Limb (tissue), 2 donors: ENCODE measurements at regions not wholly inside any gene's neighbourhood (a gene's known extent, or its start where the extent isn't known, plus 50 kb on each side); places are given as distances from the start of the nearest gene placed in this dataset.

Experiments used
- DNase-seq, 2 donors: peaks; one replicate each; pipeline ENCODE4 v3.0.0-alpha.2; 2016; ENCODE audit errors: extremely low spot score in 2 of 2

GRCh38 chr15:73001840-73002239, 50.4 kb upstream of the NEO1 start:
- DNase-seq: no peak

- no peak for DNase-seq
Measured at GRCh38 chr15:73000293-73000692, 52.0 kb upstream of the NEO1 start.

GRCh38 chr15:72999586-72999985, 52.7 kb upstream of the NEO1 start:
- DNase-seq: no peak

- no peak for DNase-seq
Measured at GRCh38 chr15:72998681-72999466, 53.4 kb upstream of the NEO1 start.

GRCh38 chr15:72998226-72998625, 54.0 kb upstream of the NEO1 start:
- no peak for DNase-seq

GRCh38 chr15:72995849-72996248, 56.4 kb upstream of the NEO1 start:
- DNase-seq: no peak

GRCh38 chr15:72994534-72995177, 57.6 kb upstream of the NEO1 start:
- DNase-seq: no peak

GRCh38 chr15:72992841-72993252, 59.4 kb upstream of the NEO1 start:
- no peak for DNase-seq

GRCh38 chr15:72991026-72991425, 61.2 kb upstream of the NEO1 start:
- DNase-seq: no peak

GRCh38 chr15:72983801-72984545, 68.3 kb upstream of the NEO1 start:
- DNase-seq: no peak

GRCh38 chr15:72982714-72983113, 69.5 kb upstream of the NEO1 start:
- peak in 1 of 2 donors; percentile 17 for DNase-seq

- no peak for DNase-seq
Measured at GRCh38 chr15:72980661-72981060, 71.6 kb upstream of the NEO1 start.

- no peak for DNase-seq
Measured at GRCh38 chr15:72979791-72980190, 72.5 kb upstream of the NEO1 start.

GRCh38 chr15:72979308-72979707, 73.0 kb upstream of the NEO1 start:
- DNase-seq: no peak

GRCh38 chr15:72978223-72978622, 74.0 kb upstream of the NEO1 start:
- DNase-seq: no peak

- no peak for DNase-seq
Measured at GRCh38 chr15:72972362-72972761, 79.9 kb upstream of the NEO1 start.

- no peak for DNase-seq
Measured at GRCh38 chr15:72971766-72972165, 80.5 kb upstream of the NEO1 start.

- peak; percentile 28 to 30 for DNase-seq
Measured at GRCh38 chr15:72970933-72971760, 81.1 kb upstream of the NEO1 start.

- no peak for DNase-seq
Measured at GRCh38 chr15:72968531-72968922, 83.7 kb upstream of the NEO1 start.

GRCh38 chr15:72967811-72968530, 84.3 kb upstream of the NEO1 start:
- peak in 1 of 2 donors; percentile 5 for DNase-seq

GRCh38 chr15:72967397-72967796, 84.9 kb upstream of the NEO1 start:
- no peak for DNase-seq
